ENCODE measurements at regions not wholly inside any gene's neighbourhood (a gene's known extent, or its start where the extent isn't known, plus 50 kb on each side); places are given as distances from the start of the nearest gene placed in this dataset.

DNA sequence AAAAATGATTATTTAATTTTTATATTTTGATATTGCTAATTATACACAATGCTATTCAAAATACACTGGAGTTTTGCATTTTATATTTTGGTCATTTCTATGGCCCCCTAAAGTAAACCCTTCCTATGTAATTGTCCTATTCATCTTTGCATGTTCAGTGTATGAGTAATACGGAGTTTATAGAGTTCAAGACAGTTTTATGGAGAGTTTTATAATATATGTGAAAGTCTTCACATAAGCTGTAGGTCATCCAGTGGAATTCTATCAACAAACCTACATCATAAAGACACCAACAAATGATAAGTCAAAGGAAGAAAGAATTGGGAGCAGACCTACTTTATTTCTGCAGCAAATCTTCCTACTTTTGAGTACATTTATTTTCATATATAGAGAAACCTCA lies 1200.4 kb upstream of the EPHA6 start:
- TF ChIP-seq CTCF (IDR thresholded peaks at IDR 0.05) = no peak
- no peak for TF ChIP-seq POLR2A (IDR thresholded peaks at IDR 0.05)
- no peak for TF ChIP-seq POLR2AphosphoS5 (IDR thresholded peaks at IDR 0.05)
- TF ChIP-seq EP300 (IDR thresholded peaks at IDR 0.05) = no peak
